GM12874 (cell line): ENCODE measurements at regions not wholly inside any gene's neighbourhood (a gene's known extent, or its start where the extent isn't known, plus 50 kb on each side); places are given as distances from the start of the nearest gene placed in this dataset.

Experiments
- CTCF ChIP-seq: IDR thresholded peaks from 2 replicates; pipeline ENCODE4 v1.5.1; 2011; ENCODE audit warnings: low read depth, mild to moderate bottlenecking, control low read depth, low read length, moderate library complexity; ENCODE audit not compliant: insufficient read depth

- TF ChIP-seq CTCF = no peak
These were observed 487.1 kb downstream of the TECRL start for GRCh38 chr4:63922146-63922545.

- TF ChIP-seq CTCF = no peak
These were observed 487.7 kb downstream of the TECRL start for GRCh38 chr4:63921561-63921960.

GRCh38 chr4:63919636-63920365 is 489.4 kb downstream of the TECRL start:
- TF ChIP-seq CTCF = no peak

- no peak for TF ChIP-seq CTCF
These were observed 502.5 kb downstream of the TECRL start for GRCh38 chr4:63906660-63907183.

GRCh38 chr4:63904201-63904600 is 505.0 kb downstream of the TECRL start:
- TF ChIP-seq CTCF = no peak

- no peak for TF ChIP-seq CTCF
These were observed 507.9 kb downstream of the TECRL start for GRCh38 chr4:63901304-63901703.

GRCh38 chr4:63898961-63899360 is 510.3 kb downstream of the TECRL start:
- TF ChIP-seq CTCF = no peak
